CD4-positive, alpha-beta T cell treated with Interleukin-21 for 1 hour (primary cell): ENCODE measurements at regions not wholly inside any gene's neighbourhood (a gene's known extent, or its start where the extent isn't known, plus 50 kb on each side); places are given as distances from the start of the nearest gene placed in this dataset.

ENCODE experiments used
- DNase-seq: peaks from one replicate; pipeline ENCODE4 v3.0.0-alpha.2; 2020

GRCh38 chr5:54707841-54708240, 190.3 kb downstream of the SNX18 start:
- DNase-seq: no peak

GRCh38 chr5:54705994-54706653, 188.6 kb downstream of the SNX18 start:
- no peak for DNase-seq

- DNase-seq: no peak
Measured at GRCh38 chr5:54704825-54705224, 187.3 kb downstream of the SNX18 start.

- no peak for DNase-seq
Measured at GRCh38 chr5:54704333-54704732, 186.8 kb downstream of the SNX18 start.

- no peak for DNase-seq
Measured at GRCh38 chr5:54703565-54704255, 186.2 kb downstream of the SNX18 start.

GRCh38 chr5:54703133-54703532, 185.6 kb downstream of the SNX18 start:
- no peak for DNase-seq

GRCh38 chr5:54702470-54702869, 184.9 kb downstream of the SNX18 start:
- DNase-seq: no peak

- no peak for DNase-seq
Measured at GRCh38 chr5:54700986-54701578, 183.5 kb downstream of the SNX18 start.

- DNase-seq: no peak
Measured at GRCh38 chr5:54696931-54697330, 179.4 kb downstream of the SNX18 start.

- DNase-seq: no peak
Measured at GRCh38 chr5:54696346-54696745, 178.8 kb downstream of the SNX18 start.

- DNase-seq: no peak
Measured at GRCh38 chr5:54695198-54695966, 177.8 kb downstream of the SNX18 start.

GRCh38 chr5:54693936-54694657, 176.5 kb downstream of the SNX18 start:
- DNase-seq: no peak

- no peak for DNase-seq
Measured at GRCh38 chr5:54692631-54693030, 175.1 kb downstream of the SNX18 start.

GRCh38 chr5:54691656-54692055, 174.1 kb downstream of the SNX18 start:
- DNase-seq: no peak

- no peak for DNase-seq
Measured at GRCh38 chr5:54689411-54690251, 172.1 kb downstream of the SNX18 start.

GRCh38 chr5:54680998-54681397, 163.4 kb downstream of the SNX18 start:
- no peak for DNase-seq

- DNase-seq: no peak
Measured at GRCh38 chr5:54679686-54680085, 162.1 kb downstream of the SNX18 start.

GRCh38 chr5:54678737-54679136, 161.2 kb downstream of the SNX18 start:
- DNase-seq: no peak

- DNase-seq: no peak
Measured at GRCh38 chr5:54676481-54677340, 159.2 kb downstream of the SNX18 start.

GRCh38 chr5:54673523-54674225, 156.1 kb downstream of the SNX18 start:
- peak; percentile 56 for DNase-seq
